HepG2 (cell line): ENCODE measurements at regions not wholly inside any gene's neighbourhood (a gene's known extent, or its start where the extent isn't known, plus 50 kb on each side); places are given as distances from the start of the nearest gene placed in this dataset.

Source experiments
- ATAC-seq: fragments of 200-7000 bp; cut with Tn5 transposase; 3 replicates; pipeline ENCODE4 v1.9.1; 2020; ENCODE audit warnings: mild to moderate bottlenecking, moderate library complexity
- BruUV-seq: library from RNA; stranded (reverse); fragments of 400-500 nt; replicated peaks from 2 replicates; lab custom pipeline; 2021; lab: Mats Ljungman, UMichigan
- CTCF ChIA-PET: fragments of 300-600 bp; formaldehyde crosslinking; extraction: SDS; loops from one replicate; lab custom pipeline; 2021; ENCODE audit warnings: low total read pairs, inconsistent platforms, low intra/inter-chr PET ratio; lab: Yijun Ruan, JAX
- POLR2A ChIA-PET: fragments of 350-600 bp; sonication (Branson Sonifier 250); formaldehyde crosslinking; loops from one replicate; lab custom pipeline; 2020; ENCODE audit warnings: antibody characterized with exemption, inconsistent platforms; lab: Yijun Ruan, JAX
- DNase-seq: peaks from one replicate; pipeline ENCODE4 v3.0.0-alpha.2; 2015; ENCODE audit warnings: low spot score
- FAIRE-seq: peaks from 3 replicates; lab custom pipeline; 2011; peaks lifted over from hg19 to GRCh38; lab: Jason Lieb, UNC
- H2AFZ ChIP-seq: one replicate; pipeline ENCODE4 v1.6.1; 2011; ENCODE audit warnings: low read length, inconsistent platforms
- H3K27ac ChIP-seq: fragments of 300-600 bp; 3 replicates; pipeline ENCODE4 v1.8.0; 2011; ENCODE audit warnings: mixed run types, mild to moderate bottlenecking, mixed read lengths, low read length, inconsistent platforms; ENCODE audit not compliant: insufficient read depth; ENCODE audit errors: extremely low read length
- H3K27me3 ChIP-seq, 2 experiments: fragments of 200-600 bp in 1 of 2; 2 replicates in 1 of 2; 3 replicates in 1 of 2; pipeline versions ENCODE4 v1.6.0 to v1.8.0; 2011; ENCODE audit warnings: low read length in 2 of 2, mild to moderate bottlenecking in 2 of 2, moderate library complexity in 2 of 2, inconsistent platforms in 1 of 2; ENCODE audit not compliant: insufficient read depth in 2 of 2, control insufficient read depth in 1 of 2
- H3K36me3 ChIP-seq, 2 experiments: fragments of 200-600 bp in 1 of 2; replicated peaks in 1 of 2; 2 replicates in 1 of 2; 3 replicates in 1 of 2; pipeline versions ENCODE4 v1.5.1 to v1.8.0; 2011; ENCODE audit warnings: low read length in 2 of 2, inconsistent platforms in 1 of 2; ENCODE audit not compliant: insufficient read depth in 2 of 2, control insufficient read depth in 1 of 2
- H3K4me1 ChIP-seq: 2 replicates; pipeline ENCODE4 v1.5.1; 2012; ENCODE audit warnings: low read length, inconsistent platforms; ENCODE audit not compliant: insufficient read depth
- H3K4me2 ChIP-seq: 2 replicates; pipeline ENCODE4 v1.6.0; 2011; ENCODE audit warnings: low read depth, low read length, inconsistent platforms
- H3K4me3 ChIP-seq, 3 experiments: fragments of 200-600 bp in 1 of 3; sonication (generic), shearing (Covaris generic) in 1 of 3; replicated peaks in 1 of 3; 2 replicates each; pipeline ENCODE4 v1.5.1; 2011 to 2016; ENCODE audit warnings: low read length in 3 of 3, inconsistent platforms in 2 of 3, low read depth in 2 of 3, mild to moderate bottlenecking in 2 of 3, control low read depth in 1 of 3, mixed read lengths in 1 of 3; ENCODE audit not compliant: insufficient read depth in 1 of 3
- H3K79me2 ChIP-seq: one replicate; pipeline ENCODE4 v1.6.1; 2011; ENCODE audit warnings: low read length, inconsistent platforms; ENCODE audit not compliant: insufficient read depth
- H3K9ac ChIP-seq: 2 replicates; pipeline ENCODE4 v1.6.0; 2011; ENCODE audit warnings: mild to moderate bottlenecking, low read depth, low read length, inconsistent platforms; ENCODE audit not compliant: insufficient read depth
- H3K9me3 ChIP-seq: 2 replicates; pipeline ENCODE4 v1.5.1; 2012; ENCODE audit warnings: mild to moderate bottlenecking, low read length
- H4K20me1 ChIP-seq: 2 replicates; pipeline ENCODE4 v1.6.0; 2011; ENCODE audit warnings: inconsistent platforms, mild to moderate bottlenecking, low read length, moderate library complexity; ENCODE audit not compliant: insufficient read depth
- CCAR2 ChIP-seq: fragments of 200-400 bp; formaldehyde crosslinking; optimal IDR thresholded peaks from 2 replicates; pipeline ENCODE3; 2018; ENCODE audit warnings: low read depth, mild to moderate bottlenecking, low read length, moderate library complexity
- ELF3 ChIP-seq: IDR thresholded peaks from 2 replicates; pipeline ENCODE4 v1.6.1; 2016; ENCODE audit warnings: missing genetic modification reagents, missing compliant biosample characterization
- NR2F6 ChIP-seq, 2 experiments: IDR thresholded peaks; 2 replicates each; pipeline ENCODE4 v1.6.1; 2016; ENCODE audit warnings: antibody characterized with exemption in 1 of 2, mild to moderate bottlenecking in 1 of 2
- PPARG ChIP-seq: conservative IDR thresholded peaks from 2 replicates; pipeline ENCODE4 v1.6.1; 2016; ENCODE audit warnings: missing biosample characterization, missing genetic modification reagents
- RARA ChIP-seq: IDR thresholded peaks from 2 replicates; pipeline ENCODE4 v1.6.1; 2016; ENCODE audit warnings: missing genetic modification reagents, missing compliant biosample characterization
- RXRB ChIP-seq: IDR thresholded peaks from 2 replicates; pipeline ENCODE4 v1.6.1; 2016; ENCODE audit warnings: borderline replicate concordance, missing genetic modification reagents, missing compliant biosample characterization
- SATB2 ChIP-seq: sonication (generic); formaldehyde crosslinking; IDR thresholded peaks from 2 replicates; pipeline ENCODE4 v1.5.0; 2020; ENCODE audit warnings: missing genetic modification reagents
- WGBS: methylation state at CpG from one replicate; pipeline ENCODE4 v1.1.6; 2017; ENCODE audit warnings: low lambda C conversion rate; 5-methylcytosine and 5-hydroxymethylcytosine counted together
- in situ Hi-C: cut with HindIII; loops from 2 replicates; pipeline ENCODE4 v1.10.0; 2017; ENCODE audit warnings: low pct_unique_long_range_greater_than_20kb; ENCODE audit not compliant: extremely low pct_ligation_motif_present
- intact Hi-C: fragments of 100-400 bp; cut with micrococcal nuclease; formaldehyde crosslinking; loops from one replicate; pipeline ENCODE4 v1.10.0; 2022; ENCODE audit not compliant: unreplicated experiment
- TF ChIP-seq, protein P1 (sequence below): IDR thresholded peaks from 2 replicates; pipeline ENCODE4 v1.6.1; 2012; ENCODE audit warnings: low read depth, low read length, improper control_type of control experiment
- TF ChIP-seq, protein P2 (sequence below): sonication (generic); formaldehyde crosslinking; IDR thresholded peaks from 2 replicates; pipeline ENCODE4 v1.8.1; 2022; ENCODE audit warnings: low read depth, mild to moderate bottlenecking, missing genetic modification reagents

DNA sequence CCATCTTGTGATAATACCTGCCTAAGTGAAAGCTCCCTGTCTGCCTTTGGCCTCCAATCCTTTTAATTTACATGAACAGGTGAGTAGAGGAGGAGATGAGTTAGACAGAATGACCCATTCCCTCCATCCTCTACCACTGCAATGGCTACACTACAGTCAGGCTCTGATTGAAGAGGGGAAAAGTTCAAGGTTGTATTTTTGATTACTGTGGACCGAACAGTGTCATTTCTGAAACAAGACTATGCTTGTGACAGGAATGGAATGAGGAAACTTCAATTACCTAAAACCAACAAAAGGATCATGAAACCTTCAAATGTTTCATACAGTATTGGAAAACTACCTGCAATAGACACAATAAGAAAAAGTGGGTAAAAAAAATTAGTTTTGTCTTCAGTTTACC, 85.5 kb upstream of the GBE1 start:
- WGBS = 7% methylated on average over 1 of the region's 1 CpG
- no peaks in the 10 kb centered on the region for H3K9me3 ChIP-seq
- no peaks in the 10 kb centered on the region for H3K79me2 ChIP-seq
- H4K20me1 ChIP-seq = no peaks in the 10 kb centered on the region
- H3K4me1 ChIP-seq = peaks cover 9% of the 10 kb centered on the region; the same call in 1 of the 2 replicates
- FAIRE-seq = no peak
- H3K27ac ChIP-seq = no peak overlapping the region
- in situ Hi-C loops (no loop called here), intact Hi-C loops (no loop called here)
- TF ChIP-seq SATB2 (CRISPR knock-in tag) (no peak), RXRB (peak; percentile 79), NR2F6 (IDR thresholded peaks at IDR 0.05) (0 out of 2 replicates have a peak, but pooled peaks have one; percentile 19), NR2F6 (CRISPR knock-in tag; IDR thresholded peaks at IDR 0.05) (no peak), ELF3 (CRISPR knock-in tag) (peak; percentile 50; the same call in 1 of the 2 replicates), CCAR2 (no peak), RARA (CRISPR knock-in tag) (peak; percentile 93), PPARG (peak; percentile 50)
- TF ChIP-seq, protein P1, sequence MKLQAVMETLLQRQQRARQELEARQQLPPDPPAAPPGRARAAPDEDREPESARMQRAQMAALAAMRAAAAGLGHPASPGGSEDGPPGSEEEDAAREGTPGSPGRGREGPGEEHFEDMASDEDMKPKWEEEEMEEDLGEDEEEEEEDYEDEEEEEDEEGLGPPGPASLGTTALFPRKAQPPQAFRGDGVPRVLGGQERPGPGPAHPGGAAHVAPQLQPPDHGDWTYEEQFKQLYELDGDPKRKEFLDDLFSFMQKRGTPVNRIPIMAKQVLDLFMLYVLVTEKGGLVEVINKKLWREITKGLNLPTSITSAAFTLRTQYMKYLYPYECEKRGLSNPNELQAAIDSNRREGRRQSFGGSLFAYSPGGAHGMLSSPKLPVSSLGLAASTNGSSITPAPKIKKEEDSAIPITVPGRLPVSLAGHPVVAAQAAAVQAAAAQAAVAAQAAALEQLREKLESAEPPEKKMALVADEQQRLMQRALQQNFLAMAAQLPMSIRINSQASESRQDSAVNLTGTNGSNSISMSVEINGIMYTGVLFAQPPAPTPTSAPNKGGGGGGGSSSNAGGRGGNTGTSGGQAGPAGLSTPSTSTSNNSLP = peak; percentile 56; the same call in 1 of the 2 replicates
- TF ChIP-seq, protein P2, sequence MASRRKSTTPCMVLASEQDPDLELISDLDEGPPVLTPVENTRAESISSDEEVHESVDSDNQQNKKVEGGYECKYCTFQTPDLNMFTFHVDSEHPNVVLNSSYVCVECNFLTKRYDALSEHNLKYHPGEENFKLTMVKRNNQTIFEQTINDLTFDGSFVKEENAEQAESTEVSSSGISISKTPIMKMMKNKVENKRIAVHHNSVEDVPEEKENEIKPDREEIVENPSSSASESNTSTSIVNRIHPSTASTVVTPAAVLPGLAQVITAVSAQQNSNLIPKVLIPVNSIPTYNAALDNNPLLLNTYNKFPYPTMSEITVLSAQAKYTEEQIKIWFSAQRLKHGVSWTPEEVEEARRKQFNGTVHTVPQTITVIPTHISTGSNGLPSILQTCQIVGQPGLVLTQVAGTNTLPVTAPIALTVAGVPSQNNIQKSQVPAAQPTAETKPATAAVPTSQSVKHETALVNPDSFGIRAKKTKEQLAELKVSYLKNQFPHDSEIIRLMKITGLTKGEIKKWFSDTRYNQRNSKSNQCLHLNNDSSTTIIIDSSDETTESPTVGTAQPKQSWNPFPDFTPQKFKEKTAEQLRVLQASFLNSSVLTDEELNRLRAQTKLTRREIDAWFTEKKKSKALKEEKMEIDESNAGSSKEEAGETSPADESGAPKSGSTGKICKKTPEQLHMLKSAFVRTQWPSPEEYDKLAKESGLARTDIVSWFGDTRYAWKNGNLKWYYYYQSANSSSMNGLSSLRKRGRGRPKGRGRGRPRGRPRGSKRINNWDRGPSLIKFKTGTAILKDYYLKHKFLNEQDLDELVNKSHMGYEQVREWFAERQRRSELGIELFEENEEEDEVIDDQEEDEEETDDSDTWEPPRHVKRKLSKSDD (CRISPR knock-in tag) = no peak
- no TSS peak for BruUV-seq
- peak; percentile 73 for ATAC-seq
- H3K4me3 ChIP-seq = no peak overlapping the region
- no peak overlapping the region for H3K4me2 ChIP-seq
- no peaks in the 10 kb centered on the region for H3K27me3 ChIP-seq
- no peak overlapping the region for H3K9ac ChIP-seq
- no peak overlapping the region for H2AFZ ChIP-seq
- peak; percentile 43 for DNase-seq
- no peaks in the 10 kb centered on the region for H3K36me3 ChIP-seq
- CTCF ChIA-PET = no interaction called here
- POLR2A ChIA-PET = no interaction called here
